Left ventricle myocardium inferior (tissue), 1 donor: ENCODE measurements at regions not wholly inside any gene's neighbourhood (a gene's known extent, or its start where the extent isn't known, plus 50 kb on each side); places are given as distances from the start of the nearest gene placed in this dataset.

Source experiments
- DNase-seq: peaks from one replicate; pipeline ENCODE4 v3.0.0-alpha.2; 2020
- H3K27ac ChIP-seq: fragments of 200-600 bp; replicated peaks from 2 replicates; pipeline ENCODE4 v1.8.0; 2021
- H3K27me3 ChIP-seq: fragments of 200-600 bp; 2 replicates; pipeline ENCODE4 v1.8.0; 2021; ENCODE audit warnings: low read depth
- H3K36me3 ChIP-seq: fragments of 200-600 bp; 2 replicates; pipeline ENCODE4 v1.8.0; 2021
- H3K4me1 ChIP-seq: fragments of 200-600 bp; 2 replicates; pipeline ENCODE4 v1.8.0; 2021
- H3K4me3 ChIP-seq: fragments of 200-600 bp; 2 replicates; pipeline ENCODE4 v1.8.0; 2021; ENCODE audit warnings: mild to moderate bottlenecking, moderate library complexity
- H3K9me3 ChIP-seq: fragments of 200-600 bp; replicated peaks from 2 replicates; pipeline ENCODE4 v1.8.0; 2021
- CTCF ChIP-seq: fragments of 200-600 bp; IDR thresholded peaks from 2 replicates; pipeline ENCODE4 v1.8.0; 2021; ENCODE audit warnings: antibody characterized with exemption, mild to moderate bottlenecking, borderline replicate concordance
- intact Hi-C: fragments of 100-400 bp; cut with micrococcal nuclease; formaldehyde crosslinking; loops from one replicate; pipeline ENCODE4 v1.11.0; 2022
- donor health status: DM: no; HTN: yes; CAD: no; lungs with severe emphysema.

DNA sequence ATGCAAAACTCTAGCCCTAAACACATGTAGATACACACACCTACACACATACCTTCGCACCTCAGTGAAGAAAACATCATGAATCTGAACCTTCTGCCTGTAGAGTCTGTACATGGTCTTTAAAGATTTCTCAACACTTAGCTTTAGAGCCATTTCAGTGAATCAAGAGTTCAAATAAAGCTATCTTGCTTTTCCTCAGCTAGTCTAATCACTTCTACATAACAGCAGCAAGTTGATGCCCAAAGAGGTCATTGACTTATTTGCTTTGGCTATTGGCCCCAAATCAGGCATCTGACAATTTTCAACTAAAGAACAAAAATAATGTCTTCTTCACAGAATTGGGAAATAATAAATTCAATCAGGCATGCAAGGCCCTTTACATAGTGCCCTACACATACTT, 127.9 kb upstream of the SGCD start:
- H3K4me3 ChIP-seq = no peak overlapping the region
- intact Hi-C loops = no loop called here
- TF ChIP-seq CTCF = no peak
- no peak overlapping the region for H3K27ac ChIP-seq
- no peaks in the 10 kb centered on the region for H3K9me3 ChIP-seq
- peaks cover 12% of the 10 kb centered on the region for H3K4me1 ChIP-seq
- no peaks in the 10 kb centered on the region for H3K27me3 ChIP-seq
- no peaks in the 10 kb centered on the region for H3K36me3 ChIP-seq
- DNase-seq = no peak

DNA sequence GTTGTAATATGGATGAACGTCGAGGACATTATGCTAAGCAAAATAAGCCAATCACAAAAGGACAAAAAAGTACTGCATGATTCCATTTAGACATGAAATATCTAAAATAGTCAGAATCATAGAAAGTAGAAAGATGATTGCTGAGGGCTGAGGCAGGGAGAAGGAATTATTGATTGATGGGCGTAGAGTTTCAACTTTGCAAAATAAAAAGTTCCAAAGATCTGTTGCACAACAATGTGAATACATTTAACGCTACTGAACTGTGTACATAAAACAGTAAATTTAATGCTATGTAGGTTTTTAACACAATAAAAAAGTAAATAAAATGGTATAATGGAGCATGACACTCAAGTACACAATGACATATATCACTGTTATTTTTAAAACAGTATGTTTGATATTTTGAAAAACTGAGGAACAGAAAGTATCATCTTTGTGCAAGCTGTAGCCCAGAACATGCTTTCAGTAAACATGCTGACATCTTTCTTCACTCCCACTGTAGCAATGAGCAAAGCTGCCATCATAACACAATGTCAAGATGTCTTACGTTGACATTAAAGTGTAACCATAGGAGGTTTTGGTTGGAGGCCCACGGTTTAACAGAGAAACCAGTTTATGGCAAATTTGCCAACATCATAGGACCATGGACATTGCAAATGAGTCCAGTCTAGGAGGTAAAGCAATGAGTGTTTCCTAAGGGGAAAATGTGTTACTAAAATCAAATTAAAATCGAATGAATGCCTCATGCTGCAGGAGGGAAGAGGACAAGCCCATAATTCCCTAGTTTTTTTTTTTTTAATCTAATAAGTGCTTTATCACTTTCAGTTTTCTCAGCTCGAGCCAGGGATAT, 125.8 kb upstream of the SGCD start:
- Histone ChIP-seq H3K36me3 (no peaks in the 10 kb centered on the region), H3K27ac (no peak overlapping the region), H3K27me3 (no peaks in the 10 kb centered on the region), H3K4me3 (no peak overlapping the region), H3K9me3 (no peaks in the 10 kb centered on the region), H3K4me1 (peaks cover 12% of the 10 kb centered on the region)
- intact Hi-C loops = no loop called here
- DNase-seq = no peak
- TF ChIP-seq CTCF = no peak

- Histone ChIP-seq H3K4me1 (peaks cover 12% of the 10 kb centered on the region), H3K4me3 (no peak overlapping the region), H3K27ac (no peak overlapping the region), H3K27me3 (no peaks in the 10 kb centered on the region), H3K9me3 (no peaks in the 10 kb centered on the region), H3K36me3 (no peaks in the 10 kb centered on the region)
- no peak for DNase-seq
- no peak for TF ChIP-seq CTCF
- intact Hi-C loops = no loop called here
These were observed 125.1 kb upstream of the SGCD start for GRCh38 chr5:156201788-156202403.

GRCh38 chr5:156208271-156208670, 118.7 kb upstream of the SGCD start:
- intact Hi-C loops = no loop called here
- no peak for DNase-seq
- Histone ChIP-seq H3K9me3 (peaks cover 24% of the 10 kb centered on the region), H3K27ac (no peak overlapping the region), H3K4me1 (no peaks in the 10 kb centered on the region), H3K27me3 (no peaks in the 10 kb centered on the region), H3K36me3 (no peaks in the 10 kb centered on the region), H3K4me3 (no peak overlapping the region)
- no peak for TF ChIP-seq CTCF

DNA sequence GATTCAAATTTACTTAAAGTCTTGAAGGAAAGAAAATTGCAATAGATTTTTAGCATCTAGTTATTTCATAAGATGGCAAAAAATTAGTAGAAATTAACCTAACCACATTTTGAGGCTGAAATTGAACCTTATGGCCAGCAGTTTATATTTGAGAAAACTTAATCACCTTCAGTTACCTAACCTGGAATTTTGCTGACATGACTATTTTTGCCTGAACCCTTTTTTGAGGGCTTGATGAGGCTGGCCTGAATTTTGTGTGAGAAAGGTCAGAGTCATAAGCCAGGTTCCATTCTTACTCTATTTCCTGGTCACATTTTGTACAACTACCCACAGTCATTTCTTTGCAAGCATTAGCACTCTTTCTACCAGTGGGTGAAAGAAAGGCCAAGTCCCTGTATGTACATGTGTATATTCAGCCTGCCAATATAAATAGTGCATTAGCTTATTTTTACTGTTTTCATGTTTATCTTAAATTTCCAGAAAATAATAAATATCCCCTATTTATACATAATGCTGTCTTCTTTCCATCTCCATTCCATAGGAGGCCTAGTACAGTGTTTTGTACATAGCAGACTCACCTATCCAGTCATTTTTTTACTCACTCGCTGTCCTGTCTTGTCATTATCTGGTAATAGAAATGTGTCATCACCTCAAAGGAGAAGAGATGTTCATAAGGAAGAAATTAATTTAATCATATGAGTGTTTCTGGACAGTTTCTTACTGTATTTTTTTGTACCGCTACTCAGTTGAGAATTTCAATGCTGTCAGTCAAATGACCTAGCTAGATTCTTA, 108.4 kb upstream of the SGCD start:
- Histone ChIP-seq H3K9me3 (peaks cover 14% of the 10 kb centered on the region), H3K4me3 (no peak overlapping the region), H3K27me3 (no peaks in the 10 kb centered on the region), H3K36me3 (no peaks in the 10 kb centered on the region), H3K4me1 (peaks cover 14% of the 10 kb centered on the region), H3K27ac (peak overlapping the region; percentile 20)
- TF ChIP-seq CTCF = no peak
- intact Hi-C loops = no loop called here
- DNase-seq = no peak
